H1 (cell line): ENCODE measurements at regions not wholly inside any gene's neighbourhood (a gene's known extent, or its start where the extent isn't known, plus 50 kb on each side); places are given as distances from the start of the nearest gene placed in this dataset.
A peak's percentile ranks its signal among the peaks of the same experiment; 100 is the strongest.

Source experiments
- CTCF ChIA-PET: fragments of 300-600 bp; sonication (Branson Sonifier 250); formaldehyde crosslinking; loops from one replicate; lab custom pipeline; 2021; ENCODE audit not compliant: partially characterized antibody; lab: Charles Lee
- POLR2A ChIA-PET: fragments of 300-600 bp; sonication (Branson Sonifier 250); formaldehyde crosslinking; loops from one replicate; lab custom pipeline; 2021; ENCODE audit warnings: inconsistent platforms; ENCODE audit not compliant: partially characterized antibody; lab: Charles Lee
- DNase-seq, 2 experiments: peaks; one replicate each; pipeline versions ENCODE4 v3.0.0 to v3.0.0-alpha.2; 2010 to 2022; ENCODE audit warnings: low spot score in 2 of 2, low read depth in 1 of 2, mixed read lengths in 1 of 2
- FAIRE-seq: peaks from 2 replicates; lab custom pipeline; 2011; peaks lifted over from hg19 to GRCh38; lab: Jason Lieb, UNC
- H2AFZ ChIP-seq: 2 replicates; pipeline ENCODE4 v1.8.1; 2012; ENCODE audit warnings: low read length, inconsistent platforms
- H2AK5ac ChIP-seq: 2 replicates; pipeline ENCODE4 v1.6.1; 2013; ENCODE audit warnings: low read depth, low read length
- H2BK120ac ChIP-seq: replicated peaks from 2 replicates; pipeline ENCODE3; 2013; ENCODE audit warnings: low read depth, low read length, inconsistent platforms
- H2BK12ac ChIP-seq: 2 replicates; pipeline ENCODE4 v1.6.1; 2013; ENCODE audit warnings: low read depth, low read length
- H2BK15ac ChIP-seq: 2 replicates; pipeline ENCODE4 v1.6.1; 2013; ENCODE audit warnings: low read length
- H2BK20ac ChIP-seq: 2 replicates; pipeline ENCODE4 v1.6.1; 2013; ENCODE audit warnings: low read length
- H2BK5ac ChIP-seq: 2 replicates; pipeline ENCODE4 v1.6.1; 2013; ENCODE audit warnings: low read depth, low read length
- H3K14ac ChIP-seq: 2 replicates; pipeline ENCODE4 v1.6.1; 2013; ENCODE audit warnings: inconsistent platforms; ENCODE audit not compliant: insufficient read length
- H3K18ac ChIP-seq: 2 replicates; pipeline ENCODE4 v1.6.1; 2013; ENCODE audit warnings: low read length; ENCODE audit errors: extremely low read depth
- H3K23ac ChIP-seq: 2 replicates; pipeline ENCODE4 v1.6.1; 2013; ENCODE audit warnings: inconsistent platforms; ENCODE audit not compliant: insufficient read length
- H3K23me2 ChIP-seq: 2 replicates; pipeline ENCODE4 v1.6.1; 2013; ENCODE audit warnings: low read depth, low read length
- H3K27ac ChIP-seq: 2 replicates; pipeline ENCODE4 v1.6.1; 2011; ENCODE audit warnings: low read depth, low read length, inconsistent platforms
- H3K27me3 ChIP-seq, 4 experiments: replicated peaks in 1 of 4; 1 replicate in 1 of 4; 2 replicates in 3 of 4; pipeline versions ENCODE4 v1.6.1 to v1.8.1; 2011 to 2013; ENCODE audit warnings: low read length in 3 of 4, mild to moderate bottlenecking in 3 of 4, inconsistent platforms in 2 of 4, mixed read lengths in 2 of 4, moderate library complexity in 1 of 4; ENCODE audit not compliant: control insufficient read depth in 3 of 4, insufficient read depth in 3 of 4; ENCODE audit errors: extremely low read depth in 1 of 4
- H3K36me3 ChIP-seq, 4 experiments: 2 replicates each; pipeline versions ENCODE4 v1.6.1 to v1.8.1; 2011 to 2013; ENCODE audit warnings: mild to moderate bottlenecking in 4 of 4, low read length in 3 of 4, moderate library complexity in 2 of 4, control low read depth in 1 of 4, inconsistent platforms in 1 of 4; ENCODE audit not compliant: insufficient read depth in 4 of 4, control insufficient read depth in 2 of 4
- H3K4ac ChIP-seq: replicated peaks from 2 replicates; pipeline ENCODE3; 2013; ENCODE audit warnings: low read length, low read depth, mixed read lengths, inconsistent platforms; ENCODE audit not compliant: insufficient read length
- H3K4me1 ChIP-seq, 4 experiments: replicated peaks in 1 of 4; 1 replicate in 1 of 4; 2 replicates in 3 of 4; pipeline versions ENCODE4 v1.6.1 to v1.8.1; 2011 to 2013; ENCODE audit warnings: low read length in 3 of 4, inconsistent platforms in 2 of 4, mixed read lengths in 1 of 4; ENCODE audit not compliant: insufficient read depth in 4 of 4, control insufficient read depth in 3 of 4
- H3K4me2 ChIP-seq, 2 experiments: 2 replicates each; pipeline versions ENCODE4 v1.6.1 to v1.8.1; 2011 to 2013; ENCODE audit warnings: low read depth in 2 of 2, low read length in 2 of 2, control low read depth in 1 of 2, inconsistent platforms in 1 of 2, mild to moderate bottlenecking in 1 of 2; ENCODE audit not compliant: insufficient read depth in 1 of 2
- H3K4me3 ChIP-seq, 4 experiments: fragments of 200-600, 300-600 bp in 1 of 4; sonication (generic), shearing (Covaris generic), sonication (Bioruptor Twin) in 1 of 4; 2 replicates each; pipeline versions ENCODE4 v1.5.1 to v1.8.1; 2011 to 2016; ENCODE audit warnings: low read length in 4 of 4, low read depth in 3 of 4, control low read depth in 2 of 4, inconsistent platforms in 2 of 4, mild to moderate bottlenecking in 2 of 4, mixed read lengths in 1 of 4, moderate library complexity in 1 of 4; ENCODE audit not compliant: insufficient read depth in 2 of 4; ENCODE audit errors: extremely low read depth in 1 of 4
- H3K56ac ChIP-seq: replicated peaks from 2 replicates; pipeline ENCODE3; 2013; ENCODE audit warnings: low read depth, mild to moderate bottlenecking, mixed read lengths, low read length, inconsistent platforms; ENCODE audit not compliant: insufficient read length
- H3K79me1 ChIP-seq: 2 replicates; pipeline ENCODE4 v1.6.1; 2013; ENCODE audit warnings: low read depth, low read length, control low read depth
- H3K79me2 ChIP-seq, 2 experiments: 2 replicates each; pipeline versions ENCODE4 v1.6.1 to v1.8.1; 2012 to 2013; ENCODE audit warnings: low read length in 2 of 2, mild to moderate bottlenecking in 2 of 2, inconsistent platforms in 1 of 2; ENCODE audit not compliant: insufficient read depth in 2 of 2, control insufficient read depth in 1 of 2
- H3K9ac ChIP-seq, 4 experiments: replicated peaks in 1 of 4; 1 replicate in 1 of 4; 2 replicates in 3 of 4; pipeline versions ENCODE4 v1.6.1 to v1.8.1; 2011 to 2013; ENCODE audit warnings: low read depth in 3 of 4, low read length in 3 of 4, control low read depth in 2 of 4, mild to moderate bottlenecking in 2 of 4, moderate library complexity in 2 of 4, inconsistent platforms in 1 of 4; ENCODE audit errors: extremely low read depth in 1 of 4
- H3K9me3 ChIP-seq, 2 experiments: 2 replicates each; pipeline versions ENCODE4 v1.6.1 to v1.8.1; 2012 to 2013; ENCODE audit warnings: mild to moderate bottlenecking in 2 of 2, moderate library complexity in 2 of 2, control low read depth in 1 of 2, inconsistent platforms in 1 of 2, low read depth in 1 of 2, low read length in 1 of 2, mixed read lengths in 1 of 2; ENCODE audit not compliant: insufficient read depth in 2 of 2
- H4K20me1 ChIP-seq, 2 experiments: replicated peaks in 1 of 2; 2 replicates each; pipeline versions ENCODE3 to v1.8.1; 2011 to 2013; ENCODE audit warnings: inconsistent platforms in 2 of 2, low read length in 2 of 2, mild to moderate bottlenecking in 1 of 2; ENCODE audit not compliant: insufficient read depth in 2 of 2, control insufficient read depth in 1 of 2
- H4K5ac ChIP-seq: 2 replicates; pipeline ENCODE4 v1.6.1; 2013; ENCODE audit warnings: low read length, low read depth, mixed read lengths, inconsistent platforms; ENCODE audit not compliant: insufficient read length
- H4K8ac ChIP-seq: 2 replicates; pipeline ENCODE4 v1.8.0; 2013; ENCODE audit warnings: mild to moderate bottlenecking, moderate library complexity, low read length, inconsistent platforms; ENCODE audit not compliant: insufficient read depth; ENCODE audit errors: extremely low read depth
- H4K91ac ChIP-seq: replicated peaks from 2 replicates; pipeline ENCODE3; 2013; ENCODE audit warnings: low read length, mixed read lengths, inconsistent platforms; ENCODE audit not compliant: insufficient read length
- ATF3 ChIP-seq: IDR thresholded peaks from 2 replicates; pipeline ENCODE4 v1.6.1; 2011; ENCODE audit warnings: low read depth, mild to moderate bottlenecking, low read length; ENCODE audit not compliant: insufficient read depth
- KDM1A ChIP-seq: fragments of 200-600, 300-600 bp; sonication (generic); IDR thresholded peaks from 2 replicates; pipeline ENCODE4 v1.7.1; 2016; ENCODE audit warnings: mild to moderate bottlenecking, low read length, borderline replicate concordance
- PHF8 ChIP-seq: fragments of 200-600 bp; sonication (generic); conservative IDR thresholded peaks from 2 replicates; pipeline ENCODE4 v1.7.1; 2012; ENCODE audit warnings: low read depth, mild to moderate bottlenecking, inconsistent platforms, low read length, moderate library complexity
- SIRT6 ChIP-seq: IDR thresholded peaks from one replicate; pipeline ENCODE4 v1.7.1; 2012; ENCODE audit warnings: low read length, inconsistent platforms
- WGBS, 2 experiments: shearing (Covaris generic) in 1 of 2; methylation state at CpG; one replicate each; pipeline versions ENCODE4 v1.1.6 to v1.1.7; 2013 to 2015; ENCODE audit warnings: low lambda C conversion rate in 2 of 2, mixed read lengths in 2 of 2, inconsistent platforms in 1 of 2, low coverage in 1 of 2, missing lambda C conversion rate in 1 of 2; ENCODE audit not compliant: insufficient replicate concordance in 2 of 2, insufficient coverage in 1 of 2, insufficient read length in 1 of 2; ENCODE audit errors: extremely low coverage in 1 of 2, missing lambda C conversion rate in 1 of 2; 5-methylcytosine and 5-hydroxymethylcytosine counted together

- Histone ChIP-seq H2BK12ac (no peak overlapping the region), H3K56ac (no peak overlapping the region), H2BK5ac (no peak overlapping the region), H4K5ac (no peak overlapping the region), H3K4ac (no peak overlapping the region), H2BK120ac (no peak overlapping the region), H3K23me2 (no peaks in the 10 kb centered on the region), H3K14ac (no peak overlapping the region), H3K79me2 (no peaks in the 10 kb centered on the region), H3K36me3 (no peaks in the 10 kb centered on the region), H4K91ac (no peak overlapping the region), H2BK20ac (no peak overlapping the region), H3K9me3 (peaks cover 0 to 3% of the 10 kb centered on the region in 2 experiments; a peak in 1 of 4 replicates), H3K27me3 (no peaks in the 10 kb centered on the region; a peak in 1 of 7 replicates), H2BK15ac (no peak overlapping the region), H3K4me1 (peaks cover 0 to 8% (median 3%) of the 10 kb centered on the region in 4 experiments; a peak in 2 of 7 replicates), H3K27ac (no peak overlapping the region), H3K18ac (no peak overlapping the region), H2AK5ac (no peak overlapping the region), H3K79me1 (no peaks in the 10 kb centered on the region), H3K4me3 (no peak overlapping the region), H3K9ac (no peak overlapping the region), H3K4me2 (no peak overlapping the region), H3K23ac (no peak overlapping the region), H4K20me1 (no peaks in the 10 kb centered on the region), H2AFZ (no peak overlapping the region), H4K8ac (no peak overlapping the region)
- CTCF ChIA-PET: interaction anchor here (0.9 kb wide), 1 partner anchor 42 kb away, joined by 3 read pairs; no protein-coding TSS in a partner anchor
- DNase-seq (no peak), FAIRE-seq (no peak)
- 91% methylated on average over 4 of the region's 4 CpGs; no CpG with 5 or more reads in 1 of the 2 experiments for WGBS, 2 experiments
- TF ChIP-seq SIRT6: no peak
- no peak for TF ChIP-seq ATF3
- TF ChIP-seq KDM1A: 0 out of 2 replicates have a peak, but pooled peaks have one; percentile 15
- TF ChIP-seq PHF8: no peak
- POLR2A ChIA-PET: no interaction called here
Measured at GRCh38 chr7:25056368-25056767, 68.7 kb downstream of the CYCS start.
